ENCODE measurements at regions not wholly inside any gene's neighbourhood (a gene's known extent, or its start where the extent isn't known, plus 50 kb on each side); places are given as distances from the start of the nearest gene placed in this dataset.

- TF ChIP-seq, protein P1, sequence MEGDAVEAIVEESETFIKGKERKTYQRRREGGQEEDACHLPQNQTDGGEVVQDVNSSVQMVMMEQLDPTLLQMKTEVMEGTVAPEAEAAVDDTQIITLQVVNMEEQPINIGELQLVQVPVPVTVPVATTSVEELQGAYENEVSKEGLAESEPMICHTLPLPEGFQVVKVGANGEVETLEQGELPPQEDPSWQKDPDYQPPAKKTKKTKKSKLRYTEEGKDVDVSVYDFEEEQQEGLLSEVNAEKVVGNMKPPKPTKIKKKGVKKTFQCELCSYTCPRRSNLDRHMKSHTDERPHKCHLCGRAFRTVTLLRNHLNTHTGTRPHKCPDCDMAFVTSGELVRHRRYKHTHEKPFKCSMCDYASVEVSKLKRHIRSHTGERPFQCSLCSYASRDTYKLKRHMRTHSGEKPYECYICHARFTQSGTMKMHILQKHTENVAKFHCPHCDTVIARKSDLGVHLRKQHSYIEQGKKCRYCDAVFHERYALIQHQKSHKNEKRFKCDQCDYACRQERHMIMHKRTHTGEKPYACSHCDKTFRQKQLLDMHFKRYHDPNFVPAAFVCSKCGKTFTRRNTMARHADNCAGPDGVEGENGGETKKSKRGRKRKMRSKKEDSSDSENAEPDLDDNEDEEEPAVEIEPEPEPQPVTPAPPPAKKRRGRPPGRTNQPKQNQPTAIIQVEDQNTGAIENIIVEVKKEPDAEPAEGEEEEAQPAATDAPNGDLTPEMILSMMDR (conservative IDR thresholded peaks at IDR 0.05; ENCODE audit: control insufficient read depth, insufficient read depth, low read depth, low read length) = no peak
- no peak for DNase-seq (ENCODE audit: low read depth)
- H3K4me3 ChIP-seq (ENCODE audit: control insufficient read depth, low read depth, low read length) = no peak overlapping the region
These were observed 155.0 kb downstream of the HS3ST2 start for GRCh38 chr16:22968931-22969330.

GRCh38 chr16:22967521-22968095 lies 153.6 kb downstream of the HS3ST2 start:
- TF ChIP-seq, protein P1 (conservative IDR thresholded peaks at IDR 0.05; ENCODE audit: control insufficient read depth, insufficient read depth, low read depth, low read length) = no peak
- no peak overlapping the region for H3K4me3 ChIP-seq (ENCODE audit: control insufficient read depth, low read depth, low read length)
- no peak for DNase-seq (ENCODE audit: low read depth)

All from fibroblast of mammary gland (primary cell).